GM12872 (cell line): ENCODE measurements at regions not wholly inside any gene's neighbourhood (a gene's known extent, or its start where the extent isn't known, plus 50 kb on each side); places are given as distances from the start of the nearest gene placed in this dataset.

Experiments
- CTCF ChIP-seq: IDR thresholded peaks from 3 replicates; pipeline ENCODE4 v1.5.1; 2011; ENCODE audit warnings: low read depth, mild to moderate bottlenecking, low read length, moderate library complexity; ENCODE audit not compliant: insufficient read depth

GRCh38 chr13:30143666-30144400 lies 163.5 kb downstream of the KATNAL1 start:
- no peak for TF ChIP-seq CTCF

GRCh38 chr13:30142486-30143211 lies 164.7 kb downstream of the KATNAL1 start:
- no peak for TF ChIP-seq CTCF

- TF ChIP-seq CTCF, result no peak
Measured at GRCh38 chr13:30141775-30142485, 165.4 kb downstream of the KATNAL1 start.

- TF ChIP-seq CTCF, result no peak
Measured at GRCh38 chr13:30140973-30141372, 166.4 kb downstream of the KATNAL1 start.

- no peak for TF ChIP-seq CTCF
Measured at GRCh38 chr13:30138511-30138910, 168.8 kb downstream of the KATNAL1 start.

- TF ChIP-seq CTCF, result no peak
Measured at GRCh38 chr13:30135868-30136267, 171.5 kb downstream of the KATNAL1 start.

GRCh38 chr13:30135351-30135750 lies 172.0 kb downstream of the KATNAL1 start:
- TF ChIP-seq CTCF, result no peak
